GM21526 (cell line): ENCODE measurements at regions not wholly inside any gene's neighbourhood (a gene's known extent, or its start where the extent isn't known, plus 50 kb on each side); places are given as distances from the start of the nearest gene placed in this dataset.

ENCODE experiments used
- ATAC-seq: cut with Tn5 transposase; IDR thresholded peaks from one replicate; pipeline ENCODE4 v1.9.1; 2021; ENCODE audit warnings: moderate library complexity; ENCODE audit not compliant: unreplicated experiment, low FRiP score

- no peak for ATAC-seq
These were observed 264.6 kb downstream of the NDUFS4 start for GRCh38 chr5:53825016-53825415.

- no peak for ATAC-seq
These were observed 265.5 kb downstream of the NDUFS4 start for GRCh38 chr5:53825926-53826325.

GRCh38 chr5:53826504-53826903, 266.1 kb downstream of the NDUFS4 start:
- ATAC-seq: no peak

GRCh38 chr5:53827211-53827651, 266.8 kb downstream of the NDUFS4 start:
- ATAC-seq: no peak

- ATAC-seq: no peak
These were observed 271.1 kb downstream of the NDUFS4 start for GRCh38 chr5:53831496-53831895.
